AG08396 (cell line): ENCODE measurements at regions not wholly inside any gene's neighbourhood (a gene's known extent, or its start where the extent isn't known, plus 50 kb on each side); places are given as distances from the start of the nearest gene placed in this dataset.
"Not testable (repeated sequence)": the region's sequence is repeated elsewhere in the genome, so short reads cannot be mapped to it uniquely, and the experiment has no call there.

ENCODE experiments used
- DNase-seq: peaks from one replicate; pipeline ENCODE4 v3.0.0; 2012; ENCODE audit warnings: low spot score, mixed read lengths

DNA sequence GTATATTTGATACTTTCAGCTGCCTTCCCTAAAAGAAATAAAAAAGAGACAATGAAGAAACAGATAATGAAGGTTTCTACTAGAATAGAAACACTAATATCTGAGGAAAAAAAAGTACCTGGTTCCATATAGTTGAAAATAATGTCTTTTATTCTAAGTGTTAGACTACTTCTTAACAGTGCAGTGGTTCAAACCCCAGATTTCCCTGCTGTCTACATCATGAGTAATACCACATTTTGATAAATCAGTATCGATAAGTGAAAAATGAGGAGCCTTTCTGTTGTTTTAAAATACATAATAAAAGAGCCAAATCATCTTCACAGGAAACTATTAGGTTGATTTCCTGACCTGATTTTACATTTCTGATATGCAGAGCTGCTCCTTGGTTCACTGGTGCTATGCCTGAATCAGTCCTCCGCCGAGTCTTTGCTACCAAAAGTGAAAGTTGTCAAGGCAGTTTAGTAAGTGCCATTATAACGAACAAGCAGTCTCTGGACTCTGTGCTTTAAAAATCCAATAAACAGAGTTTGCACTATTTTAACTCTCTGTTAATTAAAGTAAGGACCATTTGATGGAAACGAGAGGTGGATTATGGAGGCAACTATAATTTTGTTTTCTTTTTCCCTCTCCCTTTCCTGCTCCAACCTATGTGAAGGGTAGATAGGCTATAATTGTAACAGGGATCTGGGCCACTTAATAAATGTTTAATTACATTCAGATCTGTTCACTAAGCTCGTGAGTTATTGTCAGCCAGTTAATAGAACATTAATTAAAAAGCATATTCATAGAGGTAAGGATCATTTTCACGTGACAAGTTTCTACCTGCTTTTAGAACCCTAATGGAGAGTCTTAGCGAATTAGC is 724.5 kb upstream of the RAG2 start:
- no peak for DNase-seq

DNA sequence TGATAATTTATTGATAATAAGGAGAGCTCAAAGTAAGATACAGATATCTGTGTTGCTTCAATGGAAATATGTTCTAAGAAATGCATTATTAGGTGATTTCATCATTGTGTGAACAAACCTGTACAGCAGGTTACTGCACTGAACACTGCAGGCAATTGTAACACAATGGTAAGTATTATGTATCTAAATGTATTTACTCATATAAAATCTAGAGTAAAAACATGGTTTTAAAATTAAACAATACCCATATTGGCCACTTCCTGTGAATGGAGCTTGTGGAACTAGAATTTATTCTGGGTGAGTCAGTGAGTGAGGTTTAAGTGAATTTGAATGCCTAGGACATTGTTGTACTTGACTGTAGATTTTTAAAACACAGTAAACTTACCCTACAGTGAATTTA is 722.9 kb upstream of the RAG2 start:
- DNase-seq: no peak

DNA sequence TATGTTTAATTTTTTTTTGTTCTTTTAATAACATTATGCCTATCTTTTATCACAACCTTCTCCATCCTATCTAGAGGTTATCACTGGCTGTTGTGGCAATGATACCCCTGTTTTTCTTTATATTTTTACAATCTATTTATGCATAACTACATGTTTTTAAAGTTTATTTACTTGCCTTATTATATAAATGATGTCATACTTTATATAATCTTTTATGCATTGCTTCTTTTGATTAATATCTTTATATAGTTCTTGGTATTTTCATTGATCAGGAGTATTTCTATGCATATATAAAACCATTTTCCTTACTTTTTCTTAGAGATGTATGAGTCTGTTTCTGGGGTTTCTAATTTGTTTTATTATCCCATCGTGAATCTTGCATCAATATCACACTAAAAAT is 719.8 kb upstream of the RAG2 start:
- no peak for DNase-seq

DNA sequence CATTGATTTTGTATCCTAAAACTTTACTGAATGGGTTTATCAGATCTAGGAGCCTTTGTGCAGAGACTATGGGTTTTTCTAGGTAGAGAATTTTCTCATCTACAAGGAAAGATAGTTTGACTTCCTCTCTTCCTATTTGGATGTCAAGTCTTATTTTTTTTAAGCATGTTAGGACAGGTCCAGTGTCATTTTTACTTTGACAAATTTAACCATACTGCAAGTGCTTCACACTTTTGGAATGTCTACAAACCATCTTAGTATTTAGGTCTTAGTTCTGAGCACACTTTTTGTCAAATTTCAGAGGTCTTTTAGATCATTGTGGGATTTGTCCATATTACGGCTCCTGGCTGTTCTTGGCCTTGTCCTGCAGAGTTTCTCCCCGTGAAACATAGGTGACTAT is 715.2 kb upstream of the RAG2 start:
- DNase-seq: no peak

DNA sequence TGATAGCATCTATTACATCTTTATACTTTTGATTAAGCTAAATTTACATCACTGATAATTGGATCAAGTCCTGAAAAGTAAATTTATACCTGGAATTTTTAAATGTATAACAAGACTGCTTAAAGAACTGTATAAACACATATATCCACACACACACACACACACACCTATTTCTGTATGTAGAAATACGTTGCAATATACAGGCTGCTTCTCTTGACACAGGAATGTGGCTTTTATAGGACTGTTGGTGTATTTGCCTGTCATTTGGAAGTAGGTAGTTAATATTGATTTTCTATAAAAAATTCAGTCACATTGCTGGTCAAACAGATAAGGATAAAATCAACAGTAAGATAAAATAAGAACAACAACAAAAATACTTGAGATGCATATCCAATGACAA is 708.5 kb upstream of the RAG2 start:
- no peak for DNase-seq

DNA sequence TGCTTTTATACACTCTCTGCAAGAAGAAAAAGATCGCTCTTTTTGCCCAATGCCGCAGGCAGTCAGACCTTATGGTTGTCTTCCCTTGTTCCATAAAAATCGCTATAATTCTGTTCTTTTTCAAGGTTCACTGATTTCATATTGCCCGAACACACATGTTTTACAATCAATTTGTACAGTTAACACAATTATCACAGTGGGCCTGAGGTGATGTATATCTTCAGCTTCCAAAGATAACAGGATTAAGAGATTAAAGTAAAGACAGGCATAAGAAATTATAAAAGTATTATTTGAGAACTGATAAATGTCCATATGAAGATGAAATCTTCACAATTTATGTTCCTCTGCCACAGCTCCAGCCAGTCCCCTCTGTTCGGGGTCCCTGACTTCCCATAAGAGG is 703.4 kb upstream of the RAG2 start:
- not testable (repeated sequence) for DNase-seq

DNA sequence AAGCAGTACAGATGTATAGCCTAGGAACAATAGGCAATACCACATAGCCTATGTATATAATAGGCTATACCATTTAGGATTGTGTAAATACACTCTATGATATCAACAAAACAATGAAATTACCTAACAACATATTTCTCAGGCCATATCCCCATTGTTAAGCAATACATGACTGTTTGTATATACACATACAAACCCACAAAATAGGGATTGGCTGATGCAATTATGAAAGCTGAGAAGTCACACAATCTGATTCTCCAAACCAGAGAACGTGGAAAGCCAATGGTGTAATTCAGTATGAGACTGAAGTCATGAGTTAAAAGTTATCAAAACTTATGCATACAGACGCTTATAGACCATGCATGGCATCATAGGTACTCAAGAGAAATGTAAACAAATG is 700.1 kb upstream of the RAG2 start:
- DNase-seq: no peak

DNA sequence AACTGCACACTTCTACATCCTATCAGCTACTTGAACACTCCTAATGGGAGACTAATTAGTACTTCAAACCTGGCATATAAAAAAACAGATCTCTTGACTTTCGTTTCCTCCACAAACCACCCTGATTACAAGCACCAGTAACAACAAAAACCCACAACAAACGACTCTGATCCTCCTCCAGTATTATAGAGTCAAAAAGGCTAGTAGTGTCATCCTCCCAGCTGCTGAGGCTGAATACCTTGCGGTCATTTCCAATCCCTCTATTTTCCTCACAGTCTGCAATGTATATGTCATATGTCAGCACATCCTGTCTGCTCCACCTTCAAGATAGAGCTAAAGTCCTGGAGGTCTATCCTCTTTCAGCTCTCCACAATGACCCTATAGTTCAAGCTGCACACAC is 688.9 kb upstream of the RAG2 start:
- DNase-seq: no peak

DNA sequence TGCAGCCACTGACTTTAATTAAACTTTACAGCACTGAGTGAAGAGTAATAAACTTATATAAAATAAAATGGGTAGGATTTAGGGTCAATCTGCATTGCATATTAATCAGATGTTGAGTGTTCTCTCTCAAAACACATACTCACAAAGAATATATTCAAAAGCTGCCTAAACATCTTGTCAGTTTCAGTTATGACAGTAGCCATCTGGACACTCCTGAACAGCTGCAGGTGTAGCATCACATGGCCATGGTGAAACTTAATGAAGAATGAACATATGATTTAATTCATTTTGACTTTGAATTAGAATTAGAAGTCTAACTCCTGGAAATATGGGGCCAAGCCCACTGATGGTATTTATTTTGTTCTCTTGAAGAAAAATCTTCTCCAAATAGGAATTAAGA is 684.3 kb upstream of the RAG2 start:
- DNase-seq: no peak

DNA sequence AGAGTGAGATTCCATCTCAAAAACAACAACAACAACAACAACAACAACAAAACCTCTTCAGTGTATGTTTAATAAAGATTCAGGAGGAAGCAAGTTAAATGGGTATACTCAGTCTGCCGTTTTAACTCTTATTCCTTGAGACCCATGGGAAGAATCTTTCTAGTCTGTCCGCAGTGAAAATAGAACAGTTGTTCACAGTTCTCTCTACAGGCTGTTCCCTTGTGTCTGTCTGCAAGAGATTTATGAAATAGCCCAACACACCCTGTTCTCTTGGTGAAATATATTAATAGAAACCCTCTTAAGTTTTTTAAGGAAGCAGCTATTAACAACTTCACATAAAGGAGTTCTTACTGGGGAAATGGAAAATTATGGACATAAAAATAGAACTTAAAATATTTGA is 682.2 kb upstream of the RAG2 start:
- no peak for DNase-seq

DNA sequence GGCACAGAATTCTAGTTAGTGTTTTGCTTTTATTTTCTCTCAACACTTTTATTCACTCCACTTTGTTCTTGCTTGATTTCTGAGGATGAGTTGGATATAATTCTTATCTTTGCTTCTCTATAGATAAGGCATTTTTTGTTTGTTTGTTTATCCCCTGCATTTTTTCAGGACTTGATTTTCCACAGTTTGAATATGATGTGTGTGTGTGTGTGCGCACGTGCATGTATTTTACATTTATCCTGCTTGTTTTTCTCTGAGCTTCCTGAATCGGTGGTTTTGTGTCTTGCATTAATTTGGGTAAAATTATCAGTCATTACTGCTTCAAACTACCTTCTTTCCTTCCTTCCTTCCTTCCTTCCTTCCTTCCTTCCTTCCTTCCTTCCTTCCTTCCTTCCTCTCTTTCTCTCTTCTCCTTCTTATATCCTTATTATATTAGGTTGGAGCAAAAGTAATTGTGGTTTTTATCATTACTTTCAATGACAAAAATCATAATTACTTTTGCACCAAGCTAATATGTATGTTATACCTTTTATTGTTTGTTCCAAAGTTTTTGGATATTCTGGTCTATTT is 679.9 kb upstream of the RAG2 start:
- DNase-seq: no peak

DNA sequence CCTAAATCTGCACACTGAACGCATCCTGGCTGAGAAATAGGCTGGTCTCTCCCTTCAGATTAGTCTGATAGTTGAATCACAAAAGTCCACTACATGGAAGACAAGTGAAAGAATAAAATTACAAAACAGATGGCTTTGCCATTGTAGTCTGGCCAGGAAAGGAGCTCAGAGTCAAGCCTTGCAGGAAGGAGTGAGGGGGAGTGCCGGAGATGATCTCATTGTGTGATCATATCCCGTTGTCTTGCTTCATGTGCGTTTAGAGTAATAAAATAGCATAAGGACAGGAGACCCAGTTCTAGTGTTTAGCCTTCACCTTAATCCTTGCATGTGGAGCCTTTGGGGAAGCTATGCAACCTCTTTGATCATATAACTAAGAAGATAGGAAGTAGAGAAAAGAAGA is 666.7 kb upstream of the RAG2 start:
- DNase-seq: no peak

DNA sequence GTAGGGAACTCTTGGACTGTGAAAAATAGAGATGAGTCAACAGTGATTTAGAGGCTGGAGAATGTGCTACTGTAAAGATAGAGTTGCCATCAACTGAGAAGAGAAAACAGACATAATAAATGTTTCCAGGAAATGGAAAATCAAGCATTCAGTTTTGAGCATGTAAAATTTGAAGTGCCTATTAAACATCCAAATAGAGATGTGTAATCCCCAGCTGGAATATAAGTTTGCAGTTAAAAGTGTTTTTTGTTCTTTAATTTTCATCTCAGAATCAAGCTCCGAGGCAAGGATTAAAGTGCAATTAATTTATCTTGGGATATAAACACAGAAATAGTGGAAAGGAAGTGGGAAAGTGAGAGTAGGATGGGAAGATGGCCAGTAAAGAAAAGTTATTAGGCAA is 666.0 kb upstream of the RAG2 start:
- no peak for DNase-seq

DNA sequence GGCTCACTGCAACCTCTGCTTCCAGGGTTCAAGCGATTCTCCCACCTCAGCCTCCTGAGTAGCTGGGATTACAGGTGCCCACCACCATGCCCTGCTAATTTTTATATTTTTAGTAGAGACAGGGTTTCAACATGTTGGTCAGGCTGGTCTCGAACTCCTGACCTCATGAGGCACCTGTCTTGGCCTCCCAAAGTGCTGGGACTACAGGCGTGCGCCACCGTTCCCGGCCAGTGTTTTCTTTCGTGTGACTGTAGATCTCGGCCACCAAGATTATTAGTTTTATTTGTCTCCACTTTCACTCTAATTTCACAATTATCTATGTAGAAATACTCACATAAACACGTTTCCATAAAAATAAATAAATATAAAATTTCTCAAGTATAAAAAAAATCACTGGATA is 665.4 kb upstream of the RAG2 start:
- not testable (repeated sequence) for DNase-seq

DNA sequence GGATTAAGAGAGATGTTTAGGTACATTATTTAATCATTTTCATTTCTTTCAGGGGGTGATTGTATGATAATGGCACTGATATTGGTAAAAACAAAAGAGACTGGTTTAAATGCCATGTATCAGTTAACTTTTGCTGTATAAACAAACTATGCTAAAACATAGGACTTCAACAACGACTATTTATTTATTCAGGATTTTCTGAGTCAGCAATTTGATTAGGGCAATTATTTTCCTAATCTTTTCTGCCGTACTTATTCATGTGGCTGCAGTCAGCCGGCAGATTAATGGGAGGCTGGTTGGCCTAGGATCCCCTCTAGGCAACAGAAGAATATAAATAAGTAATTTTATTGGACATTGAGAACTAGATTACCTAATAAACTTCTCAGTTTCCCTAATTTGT is 661.7 kb upstream of the RAG2 start:
- DNase-seq: no peak

DNA sequence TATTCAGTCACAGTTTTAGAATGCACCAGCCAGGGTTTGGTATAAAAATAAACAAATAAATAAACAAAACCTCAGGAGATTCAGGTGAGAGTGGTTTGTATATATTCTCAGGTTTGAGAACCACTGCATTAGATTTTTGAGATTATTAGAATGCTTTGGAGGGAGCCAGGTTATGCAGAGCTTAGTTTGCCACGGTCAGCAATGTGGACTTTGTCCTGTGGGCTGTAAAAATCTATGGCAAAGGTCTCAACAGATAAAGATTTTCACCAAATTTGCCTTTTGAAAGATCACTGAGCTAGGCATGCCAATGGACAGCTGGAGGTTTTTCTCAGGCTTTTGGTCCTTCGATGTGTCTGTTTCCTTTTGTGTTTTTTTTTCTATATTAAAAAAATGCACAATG is 650.1 kb upstream of the RAG2 start:
- no peak for DNase-seq

DNA sequence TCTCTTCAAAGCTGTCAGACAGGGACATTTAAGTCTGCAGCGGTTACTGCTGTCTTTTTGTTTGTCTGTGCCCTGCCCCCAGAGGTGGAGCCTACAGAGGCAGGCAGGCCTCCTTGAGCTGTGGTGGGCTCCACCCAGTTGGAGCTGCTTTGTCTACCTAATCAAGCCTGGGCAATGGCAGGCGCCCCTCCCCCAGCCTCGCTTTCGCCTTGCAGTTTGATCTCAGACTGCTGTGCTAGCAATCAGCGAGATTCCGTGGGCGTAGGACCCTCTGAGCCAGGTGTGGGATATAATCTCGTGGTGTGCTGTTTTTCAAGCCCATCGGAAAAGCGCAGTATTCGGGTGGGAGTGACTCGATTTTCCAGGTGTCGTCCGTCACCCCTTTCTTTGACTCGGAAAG is 648.1 kb upstream of the RAG2 start:
- not testable (repeated sequence) for DNase-seq

DNA sequence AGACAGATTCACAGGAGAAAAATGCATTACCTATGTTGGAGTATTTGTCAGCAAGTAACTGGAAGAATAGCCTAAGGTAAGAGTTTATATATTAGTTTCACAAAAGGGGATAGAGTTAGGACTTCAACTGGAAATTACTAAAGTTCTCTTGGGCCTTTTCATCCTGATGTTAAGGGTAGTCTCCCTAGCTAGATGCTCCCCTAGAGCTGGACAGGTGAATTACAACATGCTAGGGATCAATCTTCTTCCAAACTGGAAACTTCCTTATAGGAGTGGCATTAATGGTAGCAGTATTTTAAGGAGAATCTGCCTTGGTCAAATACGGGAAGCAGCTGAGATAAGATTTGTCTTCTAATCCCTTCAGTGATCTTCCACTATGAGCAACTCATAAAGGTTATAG is 632.8 kb upstream of the RAG2 start:
- no peak for DNase-seq

DNA sequence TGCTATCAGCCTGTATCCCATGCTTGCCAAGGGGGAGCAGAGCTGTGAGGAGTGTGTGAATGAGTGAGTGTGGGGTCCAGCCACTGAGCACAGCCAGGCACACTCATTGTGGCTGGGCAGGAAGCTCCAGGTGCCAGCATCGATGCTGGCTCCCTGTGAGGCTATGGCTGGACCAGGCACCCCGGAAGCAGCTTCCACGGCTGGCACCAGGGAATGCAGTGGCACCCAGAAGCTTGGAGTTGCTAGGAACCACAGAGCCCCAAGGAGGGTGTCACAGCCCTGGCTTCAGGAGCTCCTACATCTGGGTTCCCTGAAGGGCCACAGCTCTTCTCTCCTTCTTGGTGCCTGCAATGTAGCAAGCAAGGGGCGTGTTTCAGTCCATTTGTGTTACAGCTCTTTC is 625.9 kb upstream of the RAG2 start:
- DNase-seq: no peak

DNA sequence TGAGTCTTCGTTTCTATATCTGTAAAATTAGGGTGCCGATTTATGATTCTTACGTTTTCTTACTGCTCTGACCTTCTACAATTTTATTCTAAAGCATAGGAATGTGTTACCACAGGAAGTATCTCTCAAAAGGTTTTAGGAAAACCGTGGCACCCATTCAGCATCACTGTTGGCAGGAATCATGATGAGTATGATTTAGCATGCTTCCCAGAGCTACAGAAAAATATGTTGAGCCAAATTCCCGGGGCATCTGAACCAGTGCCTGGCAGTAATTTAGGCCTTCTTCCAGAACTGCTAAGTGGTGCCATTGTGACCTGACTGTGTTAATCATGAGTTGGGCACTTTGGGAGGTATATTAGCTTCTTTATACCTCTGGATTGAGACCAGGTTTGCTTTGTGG is 605.0 kb upstream of the RAG2 start:
- no peak for DNase-seq

DNA sequence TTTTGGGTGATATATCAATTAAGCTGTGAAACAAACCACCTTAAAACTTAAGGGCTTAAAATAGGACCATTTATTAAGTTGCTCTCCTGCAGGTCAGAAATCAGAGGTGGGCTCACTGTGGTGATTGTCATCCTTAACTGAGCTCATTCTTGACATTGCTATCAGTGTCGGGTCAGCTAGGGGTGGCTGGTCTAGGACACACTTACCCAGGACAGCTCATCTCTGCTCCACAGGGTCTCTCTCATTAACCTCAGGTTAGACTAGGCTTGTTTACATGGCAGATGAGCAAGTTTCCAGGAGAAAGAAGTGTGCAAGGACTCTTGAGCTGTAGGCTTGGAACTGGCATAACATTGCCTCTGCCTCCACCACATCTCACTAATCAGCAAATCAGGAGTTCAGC is 601.0 kb upstream of the RAG2 start:
- no peak for DNase-seq

DNA sequence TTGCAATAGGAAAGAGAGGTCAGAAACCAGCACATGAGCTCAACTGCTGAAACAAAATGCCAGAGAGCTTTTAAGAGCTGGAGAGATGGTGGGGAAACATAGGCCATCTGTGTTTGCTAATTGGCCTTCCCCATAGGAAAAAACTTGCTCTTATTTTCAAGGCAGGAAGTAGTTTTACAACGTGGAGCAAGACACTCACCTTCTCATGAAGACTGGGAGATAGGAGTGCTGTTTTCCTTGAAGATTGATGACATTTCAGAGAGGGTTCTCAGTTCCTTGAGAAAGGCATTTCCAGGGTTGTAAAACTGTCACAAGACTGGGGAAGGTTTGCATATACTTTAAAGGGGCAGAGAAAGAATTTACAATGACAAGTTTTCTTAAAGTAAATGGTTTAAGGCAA is 586.3 kb upstream of the RAG2 start:
- DNase-seq: no peak

DNA sequence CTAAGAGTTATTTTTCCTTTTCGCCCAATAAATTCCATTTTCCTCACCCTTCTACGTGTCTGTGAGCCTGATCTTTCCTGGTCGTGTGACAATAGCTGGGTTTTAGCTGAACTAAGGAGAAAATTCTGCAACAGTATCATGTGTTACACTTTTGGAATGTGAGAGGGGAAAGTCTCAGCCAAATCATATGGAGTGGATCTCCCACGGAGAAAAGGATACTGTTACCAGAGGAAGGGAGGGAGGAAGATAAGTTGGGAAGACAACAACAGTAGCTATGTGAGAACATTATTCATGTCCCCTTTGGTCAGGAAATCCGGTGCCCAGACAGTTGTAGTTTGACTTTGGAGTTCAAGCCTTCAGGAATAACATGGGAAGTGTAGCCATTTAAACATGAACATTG is 584.0 kb upstream of the RAG2 start:
- DNase-seq: no peak

DNA sequence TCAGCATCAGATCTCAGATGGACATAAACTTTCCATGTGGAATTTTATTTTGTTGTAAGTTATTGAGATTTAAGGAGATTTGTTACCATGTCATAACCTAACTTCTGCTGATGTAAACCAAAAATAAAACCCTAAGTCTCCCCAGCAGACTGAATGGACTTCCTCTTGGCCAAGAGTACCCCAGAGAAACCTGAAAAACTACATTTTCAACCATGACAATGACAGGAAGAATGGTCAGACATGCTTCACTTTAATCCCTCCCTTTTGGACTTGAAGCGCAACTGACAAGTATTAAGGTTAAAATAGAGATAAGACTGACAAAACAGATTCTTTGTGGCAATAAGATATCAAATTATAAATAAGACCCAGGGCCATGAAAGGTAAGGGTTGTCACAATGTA is 579.7 kb upstream of the RAG2 start:
- DNase-seq: no peak
